ENCODE measurements at regions not wholly inside any gene's neighbourhood (a gene's known extent, or its start where the extent isn't known, plus 50 kb on each side); places are given as distances from the start of the nearest gene placed in this dataset.
"Not testable (repeated sequence)": the region's sequence is repeated elsewhere in the genome, so short reads cannot be mapped to it uniquely, and the experiment has no call there.

- TF ChIP-seq SUZ12 (IDR thresholded peaks at IDR 0.05; ENCODE audit: extremely low read depth, insufficient read depth, insufficient read length); ZNF274 (IDR thresholded peaks at IDR 0.05; ENCODE audit: low read depth, low read length): not testable (repeated sequence)
Observed at GRCh38 chr20:30891400-30891799, 366.1 kb upstream of the DEFB115 start.
